ENCODE measurements at regions not wholly inside any gene's neighbourhood (a gene's known extent, or its start where the extent isn't known, plus 50 kb on each side); places are given as distances from the start of the nearest gene placed in this dataset.

DNA sequence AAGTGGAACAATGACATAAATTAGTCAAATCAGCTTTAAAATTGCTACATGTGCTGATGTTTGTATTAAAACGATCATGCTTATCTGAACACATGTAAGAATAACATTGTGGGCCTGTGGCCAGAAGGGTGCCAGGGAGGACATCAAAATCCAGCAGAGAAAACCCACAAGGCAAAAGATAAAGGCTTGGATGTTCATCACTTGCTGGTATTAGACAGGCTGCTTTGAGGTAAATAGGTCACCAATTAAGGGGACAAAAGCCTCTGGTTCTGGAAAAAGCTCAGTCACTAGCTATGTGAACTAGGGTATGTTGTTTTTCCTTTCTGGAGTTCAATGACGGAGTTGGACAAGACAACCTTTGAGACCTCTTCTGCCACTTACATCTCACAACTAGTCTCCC is 74.4 kb upstream of the TMEM108 start:
- no peak overlapping the region for H3K27ac ChIP-seq
- no peaks in the 10 kb centered on the region for H3K4me1 ChIP-seq
- no peak overlapping the region for H3K4me3 ChIP-seq
- no peaks in the 10 kb centered on the region for H3K27me3 ChIP-seq
- no peaks in the 10 kb centered on the region for H3K9me3 ChIP-seq
- no peak for DNase-seq
- H3K36me3 ChIP-seq: no peaks in the 10 kb centered on the region
- TF ChIP-seq POLR2A (IDR thresholded peaks at IDR 0.05): no peak
- TF ChIP-seq, protein P1, sequence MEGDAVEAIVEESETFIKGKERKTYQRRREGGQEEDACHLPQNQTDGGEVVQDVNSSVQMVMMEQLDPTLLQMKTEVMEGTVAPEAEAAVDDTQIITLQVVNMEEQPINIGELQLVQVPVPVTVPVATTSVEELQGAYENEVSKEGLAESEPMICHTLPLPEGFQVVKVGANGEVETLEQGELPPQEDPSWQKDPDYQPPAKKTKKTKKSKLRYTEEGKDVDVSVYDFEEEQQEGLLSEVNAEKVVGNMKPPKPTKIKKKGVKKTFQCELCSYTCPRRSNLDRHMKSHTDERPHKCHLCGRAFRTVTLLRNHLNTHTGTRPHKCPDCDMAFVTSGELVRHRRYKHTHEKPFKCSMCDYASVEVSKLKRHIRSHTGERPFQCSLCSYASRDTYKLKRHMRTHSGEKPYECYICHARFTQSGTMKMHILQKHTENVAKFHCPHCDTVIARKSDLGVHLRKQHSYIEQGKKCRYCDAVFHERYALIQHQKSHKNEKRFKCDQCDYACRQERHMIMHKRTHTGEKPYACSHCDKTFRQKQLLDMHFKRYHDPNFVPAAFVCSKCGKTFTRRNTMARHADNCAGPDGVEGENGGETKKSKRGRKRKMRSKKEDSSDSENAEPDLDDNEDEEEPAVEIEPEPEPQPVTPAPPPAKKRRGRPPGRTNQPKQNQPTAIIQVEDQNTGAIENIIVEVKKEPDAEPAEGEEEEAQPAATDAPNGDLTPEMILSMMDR (IDR thresholded peaks at IDR 0.05): no peak

DNA sequence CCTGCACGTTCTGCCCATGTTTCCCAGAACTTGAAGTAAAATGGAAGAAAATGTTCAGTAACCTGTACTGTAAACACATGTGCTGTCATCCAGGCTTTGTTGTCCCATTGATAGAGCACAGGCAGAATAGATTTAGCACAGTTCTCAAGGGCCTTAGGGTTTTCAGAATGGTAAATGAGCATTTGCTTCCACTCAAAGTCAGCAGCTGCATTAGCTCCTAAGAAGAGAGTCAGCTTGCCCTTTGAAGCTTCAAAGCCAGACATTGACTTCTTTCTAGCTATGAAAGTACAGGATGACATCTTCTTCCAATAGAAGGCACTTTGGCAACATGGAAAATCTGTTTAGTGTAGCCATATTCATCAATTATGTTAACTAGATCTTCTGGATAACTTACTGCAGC is 76.2 kb upstream of the TMEM108 start:
- H3K4me3 ChIP-seq: no peak overlapping the region
- H3K27ac ChIP-seq: no peak overlapping the region
- H3K9me3 ChIP-seq: no peaks in the 10 kb centered on the region
- DNase-seq: no peak
- H3K4me1 ChIP-seq: no peaks in the 10 kb centered on the region
- H3K27me3 ChIP-seq: no peaks in the 10 kb centered on the region
- no peaks in the 10 kb centered on the region for H3K36me3 ChIP-seq
- TF ChIP-seq, protein P1 (IDR thresholded peaks at IDR 0.05): no peak
- TF ChIP-seq POLR2A (IDR thresholded peaks at IDR 0.05): no peak

DNA sequence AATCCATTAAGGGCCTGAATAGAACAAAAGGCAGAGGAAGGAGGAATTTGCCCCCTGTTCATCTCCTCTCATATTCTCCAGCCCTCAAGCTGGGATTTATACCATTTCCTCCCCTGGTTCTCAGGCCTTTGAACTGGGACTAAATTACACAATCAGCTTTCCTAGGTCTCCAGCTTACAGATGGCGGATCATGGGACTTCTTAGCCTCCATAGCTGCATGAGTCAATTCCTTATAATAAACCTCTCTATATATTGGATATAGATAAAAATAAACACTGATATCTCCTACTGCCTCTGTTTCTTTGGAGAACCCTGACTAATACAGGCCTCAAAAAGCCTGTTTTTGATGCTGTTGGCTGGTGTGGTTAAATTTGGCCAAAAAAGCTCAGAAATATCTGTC is 84.5 kb upstream of the TMEM108 start:
- Histone ChIP-seq H3K36me3 (no peaks in the 10 kb centered on the region), H3K4me1 (no peaks in the 10 kb centered on the region), H3K4me3 (no peak overlapping the region), H3K27me3 (no peaks in the 10 kb centered on the region), H3K27ac (no peak overlapping the region), H3K9me3 (no peaks in the 10 kb centered on the region)
- TF ChIP-seq POLR2A (IDR thresholded peaks at IDR 0.05): no peak
- TF ChIP-seq, protein P1 (IDR thresholded peaks at IDR 0.05): no peak
- no peak for DNase-seq

DNA sequence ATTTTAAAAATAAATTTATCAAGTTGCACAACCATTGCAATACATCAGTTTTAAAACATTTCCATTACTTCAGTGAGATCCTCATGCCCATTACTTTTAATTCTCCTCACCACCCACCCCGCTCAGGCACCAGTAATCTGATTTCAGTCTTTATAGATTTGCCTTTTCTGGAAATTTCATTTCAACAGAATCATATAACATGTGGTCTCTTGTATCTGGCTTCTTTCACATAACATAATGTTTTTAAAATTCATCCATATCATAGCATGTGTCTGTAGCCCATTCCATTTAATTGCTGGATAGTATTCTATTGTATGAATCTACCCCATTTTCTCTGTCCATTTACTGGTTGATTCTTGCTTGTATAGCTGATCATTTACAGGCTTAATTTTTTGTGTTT is 110.3 kb upstream of the TMEM108 start:
- TF ChIP-seq, protein P1 (IDR thresholded peaks at IDR 0.05): no peak
- no peak for TF ChIP-seq POLR2A (IDR thresholded peaks at IDR 0.05)
- H3K4me3 ChIP-seq: no peak overlapping the region
- H3K4me1 ChIP-seq: no peaks in the 10 kb centered on the region
- no peak overlapping the region for H3K27ac ChIP-seq
- H3K9me3 ChIP-seq: no peaks in the 10 kb centered on the region
- no peaks in the 10 kb centered on the region for H3K36me3 ChIP-seq
- DNase-seq: no peak
- H3K27me3 ChIP-seq: no peaks in the 10 kb centered on the region

DNA sequence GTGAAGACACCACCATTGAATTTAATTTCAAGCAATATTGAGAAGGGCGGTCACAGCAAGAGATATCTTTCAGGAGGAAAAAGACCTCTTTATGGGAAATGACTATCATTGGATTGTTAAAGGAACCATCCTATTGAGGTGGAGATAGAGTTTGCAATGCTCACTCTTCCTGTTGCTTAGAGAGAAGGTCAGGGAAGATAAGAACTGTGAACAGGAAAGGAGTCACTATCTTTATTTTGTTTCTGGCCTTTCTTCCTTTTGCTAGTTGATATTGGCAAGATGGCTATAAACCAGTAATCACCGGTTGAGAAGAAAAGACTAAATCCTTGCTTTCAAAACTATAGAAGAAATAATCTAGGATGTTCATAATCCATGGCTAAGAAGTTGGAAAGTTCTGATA is 112.1 kb upstream of the TMEM108 start:
- Histone ChIP-seq H3K4me3 (no peak overlapping the region), H3K27me3 (no peaks in the 10 kb centered on the region), H3K9me3 (no peaks in the 10 kb centered on the region), H3K4me1 (no peaks in the 10 kb centered on the region), H3K27ac (no peak overlapping the region), H3K36me3 (no peaks in the 10 kb centered on the region)
- DNase-seq: no peak
- TF ChIP-seq, protein P1 (IDR thresholded peaks at IDR 0.05): no peak
- TF ChIP-seq POLR2A (IDR thresholded peaks at IDR 0.05): no peak

DNA sequence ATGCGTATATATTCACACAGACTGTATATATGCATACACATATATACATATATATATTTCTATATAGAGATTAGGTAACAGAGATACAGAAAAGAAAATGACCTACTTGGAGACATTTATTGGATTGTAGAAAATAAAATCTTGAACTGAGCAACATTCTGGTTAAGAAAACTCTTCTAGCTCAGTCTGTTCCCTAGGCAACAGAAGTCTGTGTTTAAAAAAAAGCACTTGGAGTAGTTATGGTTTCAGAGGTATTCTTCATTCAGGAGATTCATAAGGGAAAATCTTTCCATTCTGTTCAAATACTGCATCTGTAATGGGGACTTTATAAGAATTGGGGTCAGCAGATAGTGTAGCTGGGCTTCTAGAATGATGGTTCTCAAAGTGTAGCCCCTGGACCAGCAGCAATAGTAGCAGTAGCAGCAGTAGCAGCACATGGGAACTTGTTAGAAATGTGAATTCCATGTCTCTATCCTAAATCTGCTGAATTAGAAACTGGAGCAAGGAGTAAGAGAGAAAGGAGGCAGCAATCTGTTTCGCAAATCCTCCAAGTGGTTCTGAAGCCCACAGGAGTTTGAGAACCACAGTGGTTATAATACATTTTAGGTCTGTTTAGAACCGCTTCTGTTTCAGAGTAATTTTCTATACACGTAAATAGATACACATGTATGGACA is 112.8 kb upstream of the TMEM108 start:
- no peaks in the 10 kb centered on the region for H3K27me3 ChIP-seq
- no peak overlapping the region for H3K27ac ChIP-seq
- no peaks in the 10 kb centered on the region for H3K36me3 ChIP-seq
- TF ChIP-seq, protein P1 (IDR thresholded peaks at IDR 0.05): no peak
- no peak for TF ChIP-seq POLR2A (IDR thresholded peaks at IDR 0.05)
- no peak overlapping the region for H3K4me3 ChIP-seq
- H3K9me3 ChIP-seq: no peaks in the 10 kb centered on the region
- no peaks in the 10 kb centered on the region for H3K4me1 ChIP-seq
- DNase-seq: no peak
